Loucy (cell line): ENCODE measurements at regions not wholly inside any gene's neighbourhood (a gene's known extent, or its start where the extent isn't known, plus 50 kb on each side); places are given as distances from the start of the nearest gene placed in this dataset.

Source experiments
- H2AFZ ChIP-seq: fragments of 200-600 bp; sonication (generic); 2 replicates; pipeline ENCODE4 v1.6.0; 2016; ENCODE audit warnings: antibody characterized with exemption, mild to moderate bottlenecking, low read length, moderate library complexity
- H3F3A ChIP-seq: fragments of 200-600 bp; 2 replicates; pipeline ENCODE4 v1.6.0; 2016; ENCODE audit warnings: antibody characterized with exemption, low read depth, mild to moderate bottlenecking
- H3K27me3 ChIP-seq: fragments of 200-600 bp; sonication (generic); 2 replicates; pipeline ENCODE4 v1.6.1; 2014; ENCODE audit warnings: low read length, mild to moderate bottlenecking; ENCODE audit not compliant: insufficient read depth, poor library complexity, severe bottlenecking
- H3K36me3 ChIP-seq: fragments of 200-600 bp; sonication (generic); 2 replicates; pipeline ENCODE4 v1.6.1; 2016; ENCODE audit warnings: low read length; ENCODE audit not compliant: insufficient read depth
- H3K4me1 ChIP-seq: fragments of 200-600 bp; sonication (generic); 2 replicates; pipeline ENCODE4 v1.5.1; 2014; ENCODE audit warnings: low read length, mild to moderate bottlenecking; ENCODE audit not compliant: insufficient read depth, poor library complexity, severe bottlenecking
- H3K4me2 ChIP-seq: fragments of 200-600 bp; sonication (generic); 2 replicates; pipeline ENCODE4 v1.6.0; 2014; ENCODE audit warnings: antibody characterized with exemption, low read length, low read depth, mild to moderate bottlenecking; ENCODE audit not compliant: poor library complexity, severe bottlenecking
- H3K4me3 ChIP-seq: fragments of 200-600 bp; sonication (generic); 2 replicates; pipeline ENCODE4 v1.5.1; 2014; ENCODE audit warnings: low read length, mild to moderate bottlenecking, mixed read lengths; ENCODE audit not compliant: poor library complexity, severe bottlenecking
- H3K79me2 ChIP-seq: fragments of 200-600 bp; sonication (generic); 2 replicates; pipeline ENCODE4 v1.6.1; 2014; ENCODE audit warnings: low read length; ENCODE audit not compliant: insufficient read depth
- H3K9ac ChIP-seq: fragments of 200-600 bp; sonication (generic); 2 replicates; pipeline ENCODE4 v1.6.0; 2014; ENCODE audit warnings: mild to moderate bottlenecking, low read depth, low read length, moderate library complexity; ENCODE audit not compliant: poor library complexity, severe bottlenecking
- H3K9me2 ChIP-seq: fragments of 200-600 bp; sonication (generic); replicated peaks from 2 replicates; pipeline ENCODE4 v1.6.1; 2016; ENCODE audit warnings: low read depth, low read length, mixed read lengths
- H3K9me3 ChIP-seq: fragments of 200-600 bp; sonication (generic); 2 replicates; pipeline ENCODE4 v1.6.1; 2014; ENCODE audit warnings: mild to moderate bottlenecking, antibody characterized with exemption, low read length, low read depth; ENCODE audit not compliant: insufficient read depth
- H4K20me1 ChIP-seq: fragments of 200-600 bp; sonication (generic); 2 replicates; pipeline ENCODE4 v1.6.0; 2014; ENCODE audit warnings: antibody characterized with exemption, low read length, mild to moderate bottlenecking; ENCODE audit not compliant: insufficient read depth, poor library complexity, severe bottlenecking
- EZH2phosphoT487 ChIP-seq: fragments of 200-600 bp; IDR thresholded peaks from 2 replicates; pipeline ENCODE4 v1.6.1; 2018; ENCODE audit warnings: antibody characterized with exemption, mild to moderate bottlenecking, moderate library complexity, borderline replicate concordance
- TF ChIP-seq, protein P1 (sequence below): fragments of 200-600 bp; sonication (generic); conservative IDR thresholded peaks from 2 replicates; pipeline ENCODE4 v1.5.1; 2014; ENCODE audit warnings: mild to moderate bottlenecking, antibody characterized with exemption, low read length

DNA sequence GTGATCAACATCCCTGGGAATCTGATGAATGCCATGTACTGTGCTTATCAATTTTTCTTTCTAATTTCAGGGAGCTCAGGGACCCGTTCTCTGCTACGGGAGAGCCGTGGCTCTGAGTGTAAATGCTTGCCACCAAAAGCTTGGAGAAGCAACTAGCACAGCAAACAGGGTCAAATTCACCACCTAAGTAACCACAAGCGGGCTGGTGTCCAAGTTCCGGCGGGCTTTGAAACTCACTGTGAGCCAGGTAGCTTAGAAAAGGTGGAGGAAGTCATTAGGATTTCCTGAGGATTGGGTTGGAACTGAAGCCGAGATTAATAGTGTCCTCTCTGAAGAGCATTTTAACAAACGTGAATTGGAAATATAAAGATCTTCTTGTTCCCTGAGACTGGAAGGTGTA lies 87.2 kb downstream of the CLDN34 start:
- Histone ChIP-seq H3K36me3 (no peaks in the 10 kb centered on the region), H3K4me1 (peaks cover 17% of the 10 kb centered on the region), H3K79me2 (no peaks in the 10 kb centered on the region), H3K9me3 (no peaks in the 10 kb centered on the region), H3F3A (no peaks in the 10 kb centered on the region), H4K20me1 (no peaks in the 10 kb centered on the region), H3K4me2 (no peak overlapping the region), H3K9me2 (no peaks in the 10 kb centered on the region), H3K9ac (no peak overlapping the region), H3K4me3 (no peak overlapping the region), H2AFZ (no peak overlapping the region), H3K27me3 (no peaks in the 10 kb centered on the region)
- TF ChIP-seq EZH2phosphoT487, result no peak
- TF ChIP-seq, protein P1, sequence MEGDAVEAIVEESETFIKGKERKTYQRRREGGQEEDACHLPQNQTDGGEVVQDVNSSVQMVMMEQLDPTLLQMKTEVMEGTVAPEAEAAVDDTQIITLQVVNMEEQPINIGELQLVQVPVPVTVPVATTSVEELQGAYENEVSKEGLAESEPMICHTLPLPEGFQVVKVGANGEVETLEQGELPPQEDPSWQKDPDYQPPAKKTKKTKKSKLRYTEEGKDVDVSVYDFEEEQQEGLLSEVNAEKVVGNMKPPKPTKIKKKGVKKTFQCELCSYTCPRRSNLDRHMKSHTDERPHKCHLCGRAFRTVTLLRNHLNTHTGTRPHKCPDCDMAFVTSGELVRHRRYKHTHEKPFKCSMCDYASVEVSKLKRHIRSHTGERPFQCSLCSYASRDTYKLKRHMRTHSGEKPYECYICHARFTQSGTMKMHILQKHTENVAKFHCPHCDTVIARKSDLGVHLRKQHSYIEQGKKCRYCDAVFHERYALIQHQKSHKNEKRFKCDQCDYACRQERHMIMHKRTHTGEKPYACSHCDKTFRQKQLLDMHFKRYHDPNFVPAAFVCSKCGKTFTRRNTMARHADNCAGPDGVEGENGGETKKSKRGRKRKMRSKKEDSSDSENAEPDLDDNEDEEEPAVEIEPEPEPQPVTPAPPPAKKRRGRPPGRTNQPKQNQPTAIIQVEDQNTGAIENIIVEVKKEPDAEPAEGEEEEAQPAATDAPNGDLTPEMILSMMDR, result no peak

DNA sequence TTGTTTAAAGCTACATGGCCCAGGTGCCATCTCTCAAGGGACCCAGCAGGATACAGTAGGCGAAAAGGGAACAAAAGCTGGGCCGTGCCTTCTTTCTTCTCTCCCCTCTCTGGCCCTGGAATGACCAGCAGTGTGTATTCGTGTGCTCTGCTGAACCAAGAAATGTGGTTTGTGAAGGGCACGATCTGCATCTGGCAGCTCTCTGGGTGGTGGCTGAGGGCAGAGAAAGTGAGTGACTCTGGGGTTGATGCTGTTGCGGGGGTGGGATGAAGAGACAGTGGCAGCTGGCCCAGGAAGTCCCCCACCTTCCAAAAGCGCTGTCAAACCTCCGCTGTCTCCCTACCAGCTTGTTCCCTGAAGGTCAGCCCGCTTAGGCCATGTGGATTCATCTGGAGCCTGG lies 88.3 kb downstream of the CLDN34 start:
- H3K4me3 ChIP-seq, result no peak overlapping the region
- TF ChIP-seq EZH2phosphoT487, result no peak
- TF ChIP-seq, protein P1, result no peak
- no peak overlapping the region for H3K9ac ChIP-seq
- no peaks in the 10 kb centered on the region for H3K9me2 ChIP-seq
- no peak overlapping the region for H3K4me2 ChIP-seq
- H3K79me2 ChIP-seq, result no peaks in the 10 kb centered on the region
- H3K27me3 ChIP-seq, result no peaks in the 10 kb centered on the region
- no peaks in the 10 kb centered on the region for H3K36me3 ChIP-seq
- H3K4me1 ChIP-seq, result peaks cover 17% of the 10 kb centered on the region
- H4K20me1 ChIP-seq, result no peaks in the 10 kb centered on the region
- no peaks in the 10 kb centered on the region for H3K9me3 ChIP-seq
- no peak overlapping the region for H2AFZ ChIP-seq
- no peaks in the 10 kb centered on the region for H3F3A ChIP-seq

DNA sequence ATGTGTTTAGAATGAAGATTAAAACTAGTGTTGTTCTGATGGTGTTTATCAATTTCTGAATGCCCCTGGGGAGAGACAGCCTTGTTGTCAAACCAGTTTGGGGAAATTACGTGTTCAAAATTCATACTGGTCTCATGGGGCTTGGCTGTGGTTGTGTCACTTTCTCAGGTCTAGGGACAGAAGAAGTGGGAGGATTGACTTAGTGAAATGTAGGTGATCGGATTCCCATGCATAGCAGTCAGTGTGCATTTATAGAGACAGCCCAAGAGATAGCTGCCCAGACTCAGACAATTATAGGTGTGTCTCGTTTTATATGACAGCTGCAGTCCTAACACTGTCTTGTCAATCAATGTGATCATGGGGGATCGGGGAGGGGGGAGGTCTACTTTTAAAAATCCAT lies 94.4 kb upstream of the CLCN4 start:
- Histone ChIP-seq H3K4me2 (no peak overlapping the region), H3K9me2 (no peaks in the 10 kb centered on the region), H3K79me2 (no peaks in the 10 kb centered on the region), H4K20me1 (no peaks in the 10 kb centered on the region), H3K9ac (no peak overlapping the region), H3K27me3 (no peaks in the 10 kb centered on the region), H3F3A (no peaks in the 10 kb centered on the region), H3K36me3 (no peaks in the 10 kb centered on the region), H3K4me3 (no peak overlapping the region), H2AFZ (no peak overlapping the region), H3K9me3 (no peaks in the 10 kb centered on the region), H3K4me1 (no peaks in the 10 kb centered on the region)
- TF ChIP-seq, protein P1, result no peak
- no peak for TF ChIP-seq EZH2phosphoT487
